HG02938 (cell line): ENCODE measurements at regions not wholly inside any gene's neighbourhood (a gene's known extent, or its start where the extent isn't known, plus 50 kb on each side); places are given as distances from the start of the nearest gene placed in this dataset.

Experiments
- ATAC-seq: cut with Tn5 transposase; IDR thresholded peaks from one replicate; pipeline ENCODE4 v1.9.1; 2021; ENCODE audit warnings: mild to moderate bottlenecking, moderate library complexity; ENCODE audit not compliant: unreplicated experiment

DNA sequence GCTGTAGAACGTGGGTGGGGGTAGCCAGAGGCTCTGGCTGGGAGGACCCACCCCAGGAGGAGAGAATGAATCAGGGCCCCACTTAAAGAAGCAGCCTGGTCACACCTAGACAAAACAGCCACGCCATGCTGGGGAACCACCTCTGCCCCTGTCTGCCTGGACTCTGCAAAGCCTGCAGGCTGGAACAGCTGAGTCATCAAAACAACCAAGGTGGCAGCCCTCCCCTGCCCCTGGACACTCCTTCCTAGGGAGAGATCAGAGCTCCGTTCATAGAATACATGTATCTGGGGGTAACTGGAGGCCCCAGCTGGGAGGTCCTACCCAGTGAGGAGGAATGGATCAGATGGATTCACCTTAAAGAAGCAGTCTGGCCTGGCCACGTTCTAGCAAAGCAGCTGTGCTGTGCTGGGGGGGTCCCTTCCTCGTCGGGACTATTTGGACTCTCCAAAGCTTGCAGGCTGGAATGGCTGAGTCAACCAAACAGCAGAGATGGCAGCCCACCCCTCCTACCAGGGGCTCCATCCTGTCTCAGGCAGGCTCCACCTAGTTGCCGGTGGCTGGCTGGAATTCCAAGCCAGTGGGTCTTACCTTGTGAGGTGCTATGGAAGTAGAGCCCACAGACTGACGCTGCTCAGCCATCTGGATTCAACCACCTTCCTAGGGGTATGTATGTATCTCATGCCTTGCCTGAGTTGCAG lies 50.5 kb upstream of the NT5C1B start:
- ATAC-seq: no peak
